SW 1271 (cell line): ENCODE measurements at regions not wholly inside any gene's neighbourhood (a gene's known extent, or its start where the extent isn't known, plus 50 kb on each side); places are given as distances from the start of the nearest gene placed in this dataset.

Source experiments
- DNase-seq, 2 experiments: peaks; one replicate each; lab custom pipeline; 2025; lab: John Stamatoyannopoulos, UW

DNA sequence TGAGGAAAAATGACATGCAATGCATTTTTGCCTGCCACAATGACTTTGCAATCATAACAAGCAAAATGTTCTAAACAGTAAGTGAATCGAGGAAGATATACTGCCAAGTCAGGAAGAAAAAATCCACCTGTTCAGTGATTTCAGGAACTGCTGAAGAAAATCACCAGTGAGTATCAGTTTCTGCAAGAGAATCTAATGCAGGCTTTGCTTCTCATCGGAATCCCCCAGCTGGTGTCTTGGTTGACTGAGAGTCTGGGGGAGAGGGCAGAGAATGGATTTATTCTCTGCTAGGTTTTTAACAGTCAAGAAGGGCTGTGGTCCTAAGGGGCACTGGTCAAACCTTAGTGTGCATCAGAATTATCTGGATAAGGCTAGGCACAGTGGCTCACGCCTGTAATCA lies 363.4 kb downstream of the CDH26 start:
- DNase-seq = no peak

DNA sequence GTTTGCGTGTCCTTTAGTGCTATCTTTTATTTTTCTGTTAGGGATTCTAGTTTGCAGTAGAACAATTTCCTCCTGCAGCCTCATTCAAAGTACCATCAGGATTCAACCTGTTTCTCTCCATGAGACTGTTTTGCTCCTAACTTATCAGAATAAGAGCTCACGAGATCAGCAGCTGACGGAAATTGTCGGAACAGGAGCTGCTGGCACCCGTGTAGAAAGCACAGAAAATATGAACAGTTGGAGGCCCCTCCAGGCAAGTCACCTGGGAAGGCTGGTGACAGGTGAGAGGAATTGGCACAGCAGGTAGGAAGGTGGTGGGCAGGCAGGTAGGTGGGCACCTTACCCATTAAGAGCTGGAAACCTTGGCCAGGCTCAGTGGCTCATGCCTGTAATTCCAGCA lies 368.6 kb downstream of the CDH26 start:
- no peak for DNase-seq

DNA sequence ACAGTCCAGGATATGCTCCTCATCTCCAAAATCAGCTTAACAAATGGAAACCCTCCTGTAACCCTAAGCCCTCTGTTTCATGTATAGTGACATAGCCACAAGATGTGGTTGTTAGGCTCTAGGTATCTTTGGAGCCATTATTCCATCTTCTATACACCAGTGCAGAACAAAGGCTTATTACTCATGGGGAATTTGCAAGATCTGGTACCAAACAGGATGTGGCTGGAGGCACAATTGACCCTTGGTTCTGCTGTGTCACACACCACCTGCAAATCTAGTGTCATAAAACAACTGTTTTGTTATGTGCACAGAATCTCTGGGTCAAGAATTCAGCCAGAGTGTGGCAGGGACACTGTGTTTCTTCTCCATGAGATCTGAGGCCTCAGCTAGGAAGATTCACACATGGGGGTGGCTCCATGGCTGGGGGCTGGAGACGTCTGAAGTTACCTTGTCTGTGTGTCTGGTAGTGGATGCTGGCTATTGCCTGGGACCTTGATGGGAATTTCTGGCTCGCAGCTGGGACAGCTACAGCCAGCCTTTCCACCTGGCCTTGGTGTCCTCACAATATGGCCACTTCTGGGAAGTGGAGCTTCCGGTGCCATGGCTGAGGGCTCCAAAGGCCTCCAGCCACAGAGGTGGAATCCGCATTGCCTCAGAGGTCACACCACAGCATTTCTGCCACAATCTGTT lies 369.9 kb downstream of the CDH26 start:
- DNase-seq = no peak

DNA sequence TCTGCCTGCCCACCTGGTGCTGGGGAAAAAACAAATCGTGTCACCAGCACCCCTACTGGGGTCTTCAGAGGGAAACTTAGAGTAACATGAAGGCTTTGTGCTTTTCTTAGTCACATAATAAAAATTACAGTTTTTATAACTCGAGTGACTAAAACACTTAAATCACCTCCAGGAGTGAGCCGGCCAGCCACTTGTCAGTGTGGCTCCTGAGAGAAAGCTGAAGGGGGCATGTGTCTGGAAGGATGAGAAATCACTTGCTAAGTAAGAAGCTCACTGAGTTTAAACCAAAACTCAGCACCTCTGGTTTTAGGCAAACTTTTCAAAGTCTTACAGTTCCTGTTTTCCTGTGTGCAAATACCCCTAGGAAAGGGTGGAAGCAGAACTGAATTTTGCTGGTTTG lies 372.2 kb downstream of the CDH26 start:
- DNase-seq = no peak

DNA sequence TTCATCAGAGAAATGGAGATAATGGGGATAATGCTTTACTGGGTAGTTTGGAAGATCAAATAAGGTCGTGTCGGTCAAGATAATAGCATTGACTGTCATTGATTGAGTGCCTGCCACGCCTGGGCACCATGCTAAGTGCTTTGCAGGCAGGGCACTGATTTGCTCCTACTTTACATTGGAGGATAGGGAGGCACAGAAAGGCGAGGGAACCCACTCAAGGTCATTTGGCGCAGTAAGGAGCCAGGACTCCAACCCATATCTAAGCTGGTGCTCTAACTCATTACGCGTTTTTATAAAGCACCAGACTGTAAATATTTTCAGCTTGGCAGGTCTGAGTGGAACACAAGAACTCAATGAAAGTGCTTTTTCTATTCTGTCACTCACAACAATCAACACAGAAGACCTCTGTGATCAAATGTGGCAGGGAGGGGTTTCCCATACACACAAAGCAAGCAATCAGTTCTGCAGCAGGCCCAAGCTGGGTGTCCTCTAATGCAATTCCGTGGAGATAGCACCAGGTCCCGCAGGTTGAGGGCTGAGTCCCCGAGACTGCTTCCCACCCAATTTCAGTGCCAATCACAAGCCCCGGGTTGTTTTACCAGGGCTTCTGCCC lies 373.6 kb downstream of the CDH26 start:
- DNase-seq = no peak

DNA sequence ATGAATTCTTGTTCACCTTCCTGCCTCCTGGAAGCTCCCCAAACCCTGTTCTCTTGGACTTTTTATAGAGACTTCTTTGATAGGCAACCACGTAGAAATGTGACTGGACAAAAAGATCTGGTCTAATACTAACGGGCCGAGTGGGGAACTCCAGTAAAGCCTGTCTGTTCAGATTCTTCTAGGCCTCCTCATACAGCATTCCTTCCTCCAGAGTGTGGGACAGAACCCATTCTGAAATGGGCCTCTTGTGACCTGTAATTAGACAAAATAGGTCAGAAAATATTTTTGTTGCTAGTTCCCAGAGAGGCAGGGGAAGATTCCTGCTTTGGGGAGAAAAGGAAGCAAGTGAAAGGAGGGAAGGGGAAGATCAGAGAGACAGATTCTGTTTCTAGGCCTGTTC lies 374.3 kb downstream of the CDH26 start:
- DNase-seq = no peak

DNA sequence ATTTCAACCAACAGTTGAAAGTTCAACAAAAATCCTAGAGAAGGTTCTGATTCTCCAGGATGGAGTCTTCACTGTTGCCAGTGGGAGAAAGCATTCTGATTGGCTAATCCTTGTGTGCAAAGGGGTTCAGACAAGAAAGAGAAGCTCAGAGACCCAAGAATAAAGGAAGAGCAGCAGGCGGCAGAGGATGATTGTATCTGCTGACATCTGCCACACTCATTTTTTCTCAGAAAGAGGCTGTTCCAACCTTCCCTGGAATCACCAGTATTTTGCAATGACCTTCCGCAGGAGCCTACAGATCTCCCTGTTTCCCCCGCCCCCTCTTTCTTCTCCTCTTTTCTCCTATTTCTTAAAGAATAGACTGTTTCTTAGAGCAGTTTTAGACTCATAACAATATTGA lies 376.7 kb downstream of the CDH26 start:
- DNase-seq = no peak

DNA sequence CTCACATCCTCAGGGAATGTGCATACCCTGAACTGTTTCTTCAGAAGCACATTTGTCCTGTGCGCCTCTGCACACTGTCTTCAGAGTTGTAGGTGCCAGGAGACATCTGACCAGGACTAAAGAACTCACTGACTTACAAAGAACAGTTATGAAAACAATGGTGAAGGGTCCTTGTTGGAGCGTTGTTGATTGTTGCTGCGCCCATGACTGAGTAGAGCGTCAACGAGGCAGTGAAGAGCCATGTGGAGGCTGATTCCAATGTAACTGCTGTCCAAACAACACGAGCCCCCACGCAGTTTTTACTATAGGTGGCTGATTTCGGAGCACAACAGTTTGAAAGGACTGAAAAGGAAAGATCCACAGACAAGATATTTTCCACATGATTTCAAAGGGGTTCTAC lies 380.3 kb downstream of the CDH26 start:
- DNase-seq = no peak

DNA sequence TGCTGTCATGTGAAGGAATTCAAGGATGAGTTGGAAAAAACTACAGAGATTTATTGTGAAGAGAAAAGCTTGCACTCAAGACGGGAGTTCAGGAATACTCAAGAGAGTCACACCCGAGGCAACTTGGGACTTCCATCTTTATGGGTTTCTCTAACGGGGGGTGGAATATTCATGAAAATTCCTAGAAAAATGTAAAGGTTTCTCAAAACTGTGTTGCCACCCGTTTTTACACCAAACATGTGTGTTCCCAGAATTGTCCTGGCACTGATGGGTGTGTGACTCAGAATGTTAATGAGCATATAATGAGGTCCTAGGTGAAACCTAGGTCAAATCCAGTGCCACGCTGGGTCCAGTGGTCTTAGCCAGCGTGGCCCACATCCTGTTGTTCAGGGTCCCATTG lies 381.5 kb downstream of the CDH26 start:
- DNase-seq = no peak

DNA sequence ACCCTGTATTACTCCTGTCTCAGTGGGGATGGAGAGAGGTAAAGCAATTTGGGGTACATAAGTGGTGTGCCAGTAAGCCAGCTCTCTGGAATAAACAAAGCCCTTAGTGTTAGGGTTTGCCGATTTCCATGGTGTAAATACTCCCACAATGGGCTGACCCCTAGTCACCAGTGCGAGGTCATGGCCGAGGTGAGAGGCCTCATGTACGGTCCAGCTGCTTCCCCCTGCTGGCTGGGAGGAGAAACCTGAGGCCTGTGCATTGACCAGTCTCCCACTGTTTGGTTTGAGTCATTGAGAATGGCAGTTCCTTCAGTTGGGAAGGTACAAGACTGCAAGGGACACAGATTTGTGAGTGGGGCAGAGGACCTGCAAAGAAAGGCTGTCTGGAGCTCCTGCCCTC lies 382.0 kb downstream of the CDH26 start:
- no peak for DNase-seq

DNA sequence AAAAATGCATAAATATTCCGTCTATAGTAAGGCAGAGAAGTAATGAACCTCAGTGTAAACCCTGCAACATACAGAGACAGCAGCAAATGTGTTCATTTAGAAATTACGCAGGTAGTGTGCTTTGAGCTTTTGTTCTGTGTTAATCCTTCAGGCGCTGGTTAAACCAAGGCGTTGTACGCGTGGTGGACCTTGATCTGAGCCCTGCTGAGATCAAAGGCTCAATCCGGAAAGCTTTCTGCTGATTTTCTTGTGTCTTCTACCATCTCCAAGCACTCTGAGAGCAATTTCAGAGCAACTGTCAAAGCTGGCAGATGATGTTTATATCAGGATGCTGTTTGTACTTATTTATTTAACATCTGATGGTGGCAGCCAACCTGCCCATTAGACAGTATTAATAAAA lies 382.8 kb downstream of the CDH26 start:
- no peak for DNase-seq

DNA sequence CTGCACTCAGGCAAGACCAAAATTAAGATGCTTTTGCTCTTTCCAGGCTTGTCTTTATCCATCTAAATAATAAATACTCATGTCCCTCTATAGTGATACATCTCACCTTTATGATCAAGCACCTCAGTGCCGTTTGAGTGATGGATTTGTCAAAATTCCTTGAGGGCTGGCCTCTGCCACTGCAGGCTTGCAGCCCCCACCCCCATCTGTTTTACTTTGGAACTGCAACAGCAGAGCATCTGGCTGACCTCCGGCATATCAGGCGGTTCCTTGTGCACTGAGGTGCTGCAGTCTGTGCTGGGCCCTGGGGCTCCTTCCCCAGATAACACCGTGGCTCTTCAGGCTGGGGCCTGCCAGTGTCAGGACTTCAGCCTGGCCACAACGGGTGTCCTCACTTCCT lies 386.9 kb downstream of the CDH26 start:
- no peak for DNase-seq

DNA sequence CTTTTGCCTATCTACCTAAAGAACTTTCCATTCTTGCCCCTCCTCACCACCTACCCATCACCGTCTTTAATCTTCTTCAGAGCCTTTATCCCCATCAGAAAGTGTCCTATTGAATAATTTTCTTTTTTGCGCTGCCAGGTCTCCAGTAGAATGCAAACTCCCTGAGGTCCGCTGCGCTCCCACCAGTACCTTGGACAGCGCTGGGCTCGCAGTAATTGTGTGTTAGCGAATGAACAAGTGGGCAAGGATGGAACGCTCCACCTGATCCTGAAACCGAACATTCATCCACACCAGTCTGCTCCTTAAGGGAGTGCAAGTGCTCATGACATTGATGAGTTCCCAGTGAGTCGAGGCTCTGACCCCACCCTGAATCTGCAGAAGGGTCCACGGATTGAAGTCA lies 391.2 kb downstream of the CDH26 start:
- no peak for DNase-seq

DNA sequence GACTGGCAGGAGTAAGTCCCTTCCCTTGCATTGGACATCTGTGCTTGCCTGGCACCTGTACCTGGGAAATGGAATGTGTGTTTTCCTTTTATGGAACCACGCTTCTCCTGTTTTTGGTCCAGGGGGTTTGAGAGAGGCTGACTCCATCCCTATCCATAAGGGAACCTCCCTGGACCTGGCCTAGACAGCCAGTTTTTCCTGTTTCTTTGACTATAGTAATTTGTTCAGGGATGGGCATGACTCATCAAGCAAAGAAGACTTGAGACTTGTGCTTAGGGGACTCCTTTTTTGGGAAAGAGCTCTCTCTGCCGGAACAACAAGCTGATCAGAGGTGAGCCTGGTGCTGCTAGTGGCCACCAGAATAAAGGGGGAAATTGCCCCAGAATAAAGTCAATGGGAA lies 393.8 kb downstream of the CDH26 start:
- DNase-seq = no peak

DNA sequence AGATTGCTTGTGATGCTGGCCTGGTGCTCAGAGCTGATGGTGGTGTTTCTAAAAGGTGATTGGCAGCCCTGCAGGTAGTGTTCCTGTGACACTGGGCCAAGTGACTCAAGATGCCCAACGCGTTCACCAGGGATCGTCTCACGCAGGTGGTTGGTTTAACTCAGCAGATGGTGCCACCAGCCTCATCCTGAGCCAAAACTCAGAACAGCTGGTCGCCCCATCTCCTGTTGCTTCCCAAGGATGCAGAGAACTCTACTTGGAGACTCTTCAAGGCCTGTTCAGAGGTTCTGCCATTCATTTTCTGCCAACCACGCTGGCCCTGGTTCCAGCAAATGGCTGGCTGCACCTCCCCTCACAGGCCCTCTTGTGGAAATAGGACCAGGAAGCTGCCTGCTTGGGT lies 394.4 kb downstream of the CDH26 start:
- DNase-seq = no peak

DNA sequence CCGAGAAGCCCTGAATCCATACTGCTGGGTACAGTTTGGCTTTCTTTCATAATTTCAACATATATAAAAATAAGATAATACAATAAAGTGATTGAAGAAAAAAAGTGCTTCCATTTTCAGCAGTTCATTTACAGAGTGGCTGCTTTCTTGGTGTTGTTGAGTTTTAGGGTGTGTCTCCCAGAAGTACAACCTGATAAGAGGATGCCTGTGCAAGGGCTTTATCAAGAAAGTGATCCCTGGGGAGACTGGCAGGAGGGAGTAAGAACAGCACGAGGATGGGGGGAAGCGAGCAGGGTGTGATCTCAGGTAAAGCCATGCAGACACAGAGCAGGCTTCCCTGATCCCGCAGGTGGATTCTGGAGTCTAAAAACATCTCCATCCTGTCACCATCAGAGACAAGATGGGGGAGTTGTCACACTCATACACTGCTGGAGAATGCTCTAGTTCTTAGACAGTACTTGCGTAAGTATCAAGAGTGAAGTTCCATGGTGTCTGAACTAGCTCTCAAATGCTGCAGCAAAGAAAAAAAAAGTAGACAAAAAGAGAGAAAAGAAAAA lies 395.9 kb downstream of the CDH26 start:
- DNase-seq = no peak

DNA sequence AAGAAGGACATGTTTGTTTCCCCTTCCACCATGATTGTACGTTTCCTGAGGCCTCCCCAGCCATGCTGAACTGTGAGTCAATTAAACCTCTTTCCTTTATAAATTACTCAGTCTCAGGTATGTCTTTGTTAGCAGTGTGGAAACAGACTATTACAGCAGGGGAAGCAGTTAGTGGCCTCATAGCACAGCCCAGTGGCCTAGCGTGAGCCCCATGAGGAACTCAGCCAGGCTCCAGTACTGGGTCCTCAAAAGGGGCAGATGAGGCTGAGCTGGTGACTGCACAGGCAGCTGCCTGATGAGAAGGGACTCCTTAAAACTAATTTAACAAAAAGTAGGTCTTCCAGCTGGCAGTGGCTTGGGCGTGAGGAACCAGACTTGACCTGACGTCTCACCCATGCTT lies 399.9 kb downstream of the CDH26 start:
- DNase-seq = no peak

DNA sequence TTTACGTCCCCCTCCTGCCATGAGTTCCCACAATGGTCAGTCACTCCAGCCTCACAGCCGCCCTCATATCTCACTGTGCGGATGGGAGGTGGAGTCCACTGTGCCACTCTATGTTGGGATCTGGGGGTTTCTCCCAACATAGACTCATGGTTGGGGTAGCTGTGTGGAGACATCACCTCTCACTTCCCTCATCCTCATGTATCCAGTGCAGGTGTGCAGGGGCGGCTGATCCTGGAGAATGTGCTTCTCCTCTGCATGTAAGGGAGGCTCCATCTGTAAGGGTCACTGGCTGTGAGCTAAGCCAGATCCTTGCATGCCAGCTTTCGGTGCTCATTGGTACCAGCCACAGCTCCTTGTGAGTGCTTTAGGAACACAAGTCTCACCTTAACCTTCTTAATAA lies 400.8 kb downstream of the CDH26 start:
- DNase-seq = no peak

DNA sequence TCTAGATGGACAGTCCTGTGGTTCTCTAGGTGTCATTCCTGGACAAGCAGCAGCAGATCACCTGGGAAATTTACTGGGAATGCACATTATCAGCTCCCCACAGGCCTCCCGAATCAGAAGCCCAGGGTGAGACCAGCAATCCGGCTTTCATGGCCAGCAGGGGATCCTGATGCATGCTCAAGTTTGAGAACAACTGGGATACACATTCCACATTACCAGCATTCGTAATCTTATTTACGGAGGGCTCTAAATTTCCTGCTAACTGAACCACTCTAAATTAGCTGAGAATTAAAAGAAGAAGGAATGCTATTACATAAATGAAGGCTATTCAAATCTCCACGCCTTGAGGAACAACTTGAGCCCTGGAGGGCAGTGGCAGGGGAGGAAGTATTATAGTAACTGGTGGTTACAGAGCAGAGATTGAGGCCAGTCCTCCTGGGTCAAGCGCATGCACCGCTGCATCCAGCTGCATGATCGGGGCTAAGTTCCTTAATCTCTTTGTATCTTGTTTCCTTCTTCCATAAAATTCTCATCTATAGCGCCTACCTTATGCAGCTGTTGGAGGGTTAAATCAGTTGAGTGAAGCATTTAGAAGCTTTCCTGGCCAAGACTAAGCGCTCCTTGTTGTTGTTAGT lies 403.7 kb downstream of the CDH26 start:
- DNase-seq = no peak

DNA sequence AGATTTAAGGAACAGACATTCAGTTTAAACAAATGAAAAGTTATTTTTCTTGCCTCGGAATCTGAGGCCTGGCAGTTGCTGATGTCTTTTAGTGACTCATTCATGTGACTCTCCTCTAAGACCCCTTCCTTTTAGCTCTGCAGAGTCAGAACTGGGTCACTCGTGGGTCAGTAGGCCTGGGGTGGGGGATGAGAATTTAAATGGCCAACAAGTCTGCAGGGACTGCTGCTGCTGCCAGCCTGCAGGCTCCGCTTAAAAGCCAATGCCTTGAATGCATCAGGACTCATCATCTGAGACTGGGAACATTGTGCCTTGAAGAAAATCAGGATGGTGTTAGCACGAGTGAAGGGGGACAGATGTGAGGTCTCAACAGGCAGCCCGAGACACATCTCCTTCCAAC lies 404.3 kb downstream of the CDH26 start:
- no peak for DNase-seq

DNA sequence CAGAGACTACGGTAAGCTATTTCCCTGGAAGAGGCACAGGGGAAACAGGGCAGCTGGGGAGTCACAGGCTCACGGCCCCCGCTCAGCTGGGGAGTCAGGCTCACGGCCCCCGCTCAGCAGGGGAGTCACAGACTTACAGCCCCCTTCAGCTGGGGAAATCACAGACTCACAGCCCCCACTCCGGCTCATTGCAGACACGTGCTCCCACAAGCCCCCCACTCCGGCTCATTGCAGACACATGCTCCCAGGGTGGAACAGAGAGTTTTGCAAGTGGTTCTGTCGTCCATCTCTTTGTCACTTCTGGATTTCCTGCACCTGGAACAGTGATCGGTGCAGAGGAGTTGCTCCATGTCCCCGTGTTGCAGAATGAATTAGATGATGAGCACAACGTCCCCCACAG lies 405.5 kb downstream of the CDH26 start:
- no peak for DNase-seq

DNA sequence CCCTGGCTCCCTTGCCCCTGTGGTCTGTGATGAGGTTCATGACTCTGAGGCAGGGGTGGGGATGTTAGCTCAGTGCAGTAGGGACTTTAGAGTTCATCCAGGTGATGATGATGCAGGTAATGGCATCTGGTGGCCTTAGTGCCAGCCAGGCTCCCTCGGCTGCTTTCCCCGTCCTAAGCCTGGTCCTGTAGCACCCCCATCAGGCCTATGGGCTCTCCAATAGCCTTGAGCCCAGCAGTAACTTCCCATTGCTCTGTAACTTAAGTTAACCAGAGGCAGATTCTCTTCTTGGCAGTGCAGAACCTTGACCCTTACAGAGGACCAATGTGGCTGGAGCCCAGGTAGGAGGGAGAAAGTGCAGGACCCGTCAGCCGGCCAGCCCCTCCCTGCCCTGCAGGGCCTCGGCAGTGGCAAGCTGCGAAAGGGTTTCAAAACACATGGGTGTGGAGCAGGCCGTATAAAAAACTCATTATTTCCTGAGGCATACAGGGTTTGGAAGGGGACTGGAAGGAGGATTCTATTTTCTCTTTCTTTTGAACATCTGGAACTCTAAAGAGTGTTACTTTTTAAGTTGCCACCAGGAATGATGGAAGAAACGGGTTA lies 406.9 kb downstream of the CDH26 start:
- no peak for DNase-seq

DNA sequence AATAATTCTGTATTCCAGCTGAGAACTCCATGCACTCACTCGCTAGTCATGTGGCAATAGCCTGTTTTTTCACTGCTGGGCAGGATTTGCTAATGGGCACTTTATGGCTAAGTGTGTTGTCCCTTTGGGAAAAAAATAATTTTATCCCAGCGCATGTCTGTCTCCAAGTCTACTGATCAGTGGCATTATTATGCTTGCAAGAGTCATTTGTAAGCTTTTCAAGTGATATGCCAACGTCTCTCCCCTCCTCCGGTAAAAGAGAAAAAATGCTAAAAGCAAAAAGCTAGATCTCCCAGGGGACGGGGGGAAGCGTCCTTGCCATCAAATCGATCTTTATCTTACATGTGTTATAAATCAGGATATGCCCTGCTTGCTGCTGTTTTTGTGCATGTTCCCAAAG lies 407.7 kb downstream of the CDH26 start:
- DNase-seq = no peak
